Mesenchymal stem cell (in vitro differentiated cells and primary cell): ENCODE measurements at regions not wholly inside any gene's neighbourhood (a gene's known extent, or its start where the extent isn't known, plus 50 kb on each side); places are given as distances from the start of the nearest gene placed in this dataset.

ENCODE experiments used
- DNase-seq: peaks from one replicate; pipeline ENCODE4 v3.0.0-alpha.2; 2013
- H2AFZ ChIP-seq: one replicate; pipeline ENCODE4 v1.6.1; 2013; ENCODE audit warnings: low read depth, mild to moderate bottlenecking, control low read depth, inconsistent platforms, low read length, moderate library complexity
- H2AK5ac ChIP-seq: 2 replicates; pipeline ENCODE4 v1.6.1; 2013; ENCODE audit warnings: low read length, moderate library complexity, mild to moderate bottlenecking, inconsistent platforms; ENCODE audit not compliant: severe bottlenecking
- H2BK120ac ChIP-seq: one replicate; pipeline ENCODE4 v1.6.1; 2013; ENCODE audit warnings: low read depth, mild to moderate bottlenecking, inconsistent platforms, low read length, moderate library complexity
- H2BK12ac ChIP-seq, 2 experiments: one replicate each; pipeline ENCODE4 v1.6.1; 2013; ENCODE audit warnings: inconsistent platforms in 2 of 2, low read length in 2 of 2, mild to moderate bottlenecking in 2 of 2, moderate library complexity in 2 of 2, control low read depth in 1 of 2
- H2BK15ac ChIP-seq: one replicate; pipeline ENCODE4 v1.6.1; 2013; ENCODE audit warnings: mild to moderate bottlenecking, low read depth, inconsistent platforms; ENCODE audit not compliant: poor library complexity, severe bottlenecking
- H2BK5ac ChIP-seq: 2 replicates; pipeline ENCODE4 v1.6.1; 2013; ENCODE audit warnings: low read depth, mild to moderate bottlenecking, low read length, control low read depth, inconsistent platforms; ENCODE audit not compliant: poor library complexity, severe bottlenecking
- H3K14ac ChIP-seq, 2 experiments: one replicate each; pipeline ENCODE4 v1.6.1; 2013; ENCODE audit warnings: inconsistent platforms in 2 of 2, low read length in 2 of 2, control low read depth in 1 of 2, mild to moderate bottlenecking in 1 of 2, moderate library complexity in 1 of 2
- H3K18ac ChIP-seq, 2 experiments: one replicate each; pipeline ENCODE4 v1.6.1; 2013; ENCODE audit warnings: inconsistent platforms in 2 of 2, low read length in 2 of 2, control low read depth in 1 of 2, low read depth in 1 of 2, mild to moderate bottlenecking in 1 of 2
- H3K23ac ChIP-seq, 2 experiments: one replicate each; pipeline ENCODE4 v1.6.1; 2013; ENCODE audit warnings: inconsistent platforms in 2 of 2, low read length in 2 of 2, mild to moderate bottlenecking in 2 of 2, moderate library complexity in 2 of 2, control low read depth in 1 of 2
- H3K27ac ChIP-seq: 2 replicates; pipeline ENCODE4 v1.5.1; 2013; ENCODE audit warnings: mild to moderate bottlenecking, moderate library complexity, low read length, control low read depth, inconsistent platforms; ENCODE audit not compliant: poor library complexity, severe bottlenecking
- H3K27me3 ChIP-seq, 2 experiments: 2 replicates each; pipeline versions ENCODE4 v1.6.1 to v1.7.0; 2013; ENCODE audit warnings: low read length in 2 of 2, mild to moderate bottlenecking in 2 of 2, moderate library complexity in 2 of 2, control low read depth in 1 of 2, inconsistent platforms in 1 of 2; ENCODE audit not compliant: control insufficient read depth in 1 of 2, insufficient read depth in 1 of 2
- H3K36me3 ChIP-seq, 2 experiments: 2 replicates each; pipeline versions ENCODE4 v1.6.1 to v1.7.0; 2013; ENCODE audit warnings: low read length in 2 of 2, control low read depth in 1 of 2, inconsistent platforms in 1 of 2, low read depth in 1 of 2, mild to moderate bottlenecking in 1 of 2; ENCODE audit not compliant: insufficient read depth in 2 of 2, control insufficient read depth in 1 of 2
- H3K4ac ChIP-seq, 2 experiments: one replicate each; pipeline ENCODE4 v1.6.1; 2013; ENCODE audit warnings: inconsistent platforms in 2 of 2, low read length in 2 of 2, mild to moderate bottlenecking in 2 of 2, moderate library complexity in 2 of 2, control low read depth in 1 of 2, low read depth in 1 of 2
- H3K4me1 ChIP-seq: 2 replicates; pipeline ENCODE4 v1.6.1; 2013; ENCODE audit warnings: low read depth, low read length, control low read depth; ENCODE audit not compliant: control insufficient read depth, insufficient read depth
- H3K4me2 ChIP-seq: 2 replicates; pipeline ENCODE4 v1.6.1; 2013; ENCODE audit warnings: low read length, mild to moderate bottlenecking, inconsistent platforms; ENCODE audit not compliant: poor library complexity, severe bottlenecking
- H3K4me3 ChIP-seq, 2 experiments: 2 replicates each; pipeline versions ENCODE4 v1.5.1 to v1.7.0; 2013; ENCODE audit warnings: low read length in 2 of 2, mild to moderate bottlenecking in 2 of 2, control low read depth in 1 of 2, low read depth in 1 of 2; ENCODE audit not compliant: insufficient read depth in 1 of 2
- H3K79me1 ChIP-seq: replicated peaks from 2 replicates; pipeline ENCODE4 v1.6.1; 2013; ENCODE audit warnings: mild to moderate bottlenecking, control low read depth, low read length, inconsistent platforms; ENCODE audit not compliant: poor library complexity, severe bottlenecking
- H3K9ac ChIP-seq: 2 replicates; pipeline ENCODE4 v1.7.0; 2013; ENCODE audit warnings: mild to moderate bottlenecking, low read length, moderate library complexity
- H3K9me3 ChIP-seq: 2 replicates; pipeline ENCODE4 v1.7.0; 2013; ENCODE audit warnings: mild to moderate bottlenecking, low read length; ENCODE audit not compliant: control insufficient read depth
- H4K8ac ChIP-seq: one replicate; pipeline ENCODE4 v1.6.1; 2013; ENCODE audit warnings: inconsistent platforms, mild to moderate bottlenecking, low read length, moderate library complexity
- H4K91ac ChIP-seq: one replicate; pipeline ENCODE4 v1.6.1; 2013; ENCODE audit warnings: mild to moderate bottlenecking, low read length, inconsistent platforms
- WGBS: methylation state at CpG from one replicate; pipeline ENCODE4 v1.1.7; 2013; ENCODE audit warnings: mixed read lengths; 5-methylcytosine and 5-hydroxymethylcytosine counted together

DNA sequence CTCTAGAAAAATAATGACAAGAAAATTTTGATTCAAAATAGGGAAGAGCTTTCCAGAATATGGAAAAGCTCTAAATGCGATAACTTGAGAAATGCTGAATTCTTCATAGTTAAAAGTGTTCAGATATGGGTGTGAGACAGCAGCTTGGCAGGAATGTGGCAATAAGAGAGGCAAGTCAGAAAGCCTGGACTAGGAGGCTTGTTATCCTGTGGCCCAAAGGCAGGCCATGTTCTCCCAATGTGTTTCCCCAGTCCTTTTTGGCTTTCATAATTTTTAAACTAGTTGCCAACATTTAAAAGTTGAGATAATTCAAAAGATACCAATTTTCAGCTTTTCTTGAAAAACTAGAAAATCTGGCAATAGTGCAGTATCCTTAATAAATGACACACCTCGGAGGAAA, 366.3 kb upstream of the FANCL start:
- Histone ChIP-seq H2AFZ (no peak overlapping the region), H3K23ac (no peak overlapping the region), H3K4ac (no peak overlapping the region), H2BK120ac (no peak overlapping the region), H3K36me3 (no peaks in the 10 kb centered on the region), H3K9ac (no peak overlapping the region), H3K4me3 (no peak overlapping the region), H3K27ac (no peak overlapping the region), H2BK12ac (no peak overlapping the region), H3K4me2 (no peak overlapping the region), H2BK15ac (no peak overlapping the region), H4K8ac (no peak overlapping the region), H3K27me3 (no peaks in the 10 kb centered on the region), H2BK5ac (no peak overlapping the region), H4K91ac (no peak overlapping the region), H3K79me1 (no peaks in the 10 kb centered on the region), H3K4me1 (no peaks in the 10 kb centered on the region), H3K18ac (no peak overlapping the region), H3K14ac (no peak overlapping the region), H3K9me3 (no peaks in the 10 kb centered on the region), H2AK5ac (no peak overlapping the region)
- DNase-seq, result no peak
- 96% methylated on average over 2 of the region's 2 CpGs for WGBS

- Histone ChIP-seq H3K9ac (no peak overlapping the region), H3K4ac (no peak overlapping the region), H3K4me2 (no peak overlapping the region), H3K79me1 (no peaks in the 10 kb centered on the region), H3K27me3 (no peaks in the 10 kb centered on the region), H3K36me3 (no peaks in the 10 kb centered on the region), H3K4me3 (no peak overlapping the region), H2BK120ac (no peak overlapping the region), H3K9me3 (no peaks in the 10 kb centered on the region), H2BK15ac (no peak overlapping the region), H2AK5ac (no peak overlapping the region), H3K4me1 (no peaks in the 10 kb centered on the region), H2BK12ac (no peak overlapping the region), H4K91ac (no peak overlapping the region), H3K18ac (no peak overlapping the region), H3K14ac (no peak overlapping the region), H4K8ac (no peak overlapping the region), H3K23ac (no peak overlapping the region), H3K27ac (no peak overlapping the region), H2BK5ac (no peak overlapping the region), H2AFZ (no peak overlapping the region)
- DNase-seq, result no peak
Measured at GRCh38 chr2:58606799-58607198, 365.7 kb upstream of the FANCL start.

GRCh38 chr2:58604096-58604495, 363.0 kb upstream of the FANCL start:
- Histone ChIP-seq H2AK5ac (no peak overlapping the region), H2AFZ (no peak overlapping the region), H3K4me1 (no peaks in the 10 kb centered on the region), H3K9me3 (no peaks in the 10 kb centered on the region), H3K27me3 (no peaks in the 10 kb centered on the region), H2BK12ac (no peak overlapping the region), H2BK5ac (no peak overlapping the region), H3K4me2 (no peak overlapping the region), H3K36me3 (no peaks in the 10 kb centered on the region), H3K4me3 (no peak overlapping the region), H3K18ac (no peak overlapping the region), H3K4ac (no peak overlapping the region), H2BK120ac (no peak overlapping the region), H3K23ac (no peak overlapping the region), H4K91ac (no peak overlapping the region), H3K14ac (no peak overlapping the region), H3K27ac (no peak overlapping the region), H3K79me1 (no peaks in the 10 kb centered on the region), H4K8ac (no peak overlapping the region), H2BK15ac (no peak overlapping the region), H3K9ac (no peak overlapping the region)
- DNase-seq, result no peak
- WGBS, result 84% methylated on average over 1 of the region's 1 CpG

GRCh38 chr2:58601017-58601416, 359.9 kb upstream of the FANCL start:
- Histone ChIP-seq H4K91ac (no peak overlapping the region), H3K14ac (no peak overlapping the region), H2AK5ac (no peak overlapping the region), H2AFZ (no peak overlapping the region), H2BK15ac (no peak overlapping the region), H3K4me3 (no peak overlapping the region), H3K9me3 (no peaks in the 10 kb centered on the region), H3K9ac (no peak overlapping the region), H4K8ac (no peak overlapping the region), H3K36me3 (no peaks in the 10 kb centered on the region), H3K79me1 (no peaks in the 10 kb centered on the region), H2BK5ac (no peak overlapping the region), H3K4me2 (no peak overlapping the region), H2BK120ac (no peak overlapping the region), H3K27ac (no peak overlapping the region), H2BK12ac (no peak overlapping the region), H3K18ac (no peak overlapping the region), H3K23ac (no peak overlapping the region), H3K4me1 (no peaks in the 10 kb centered on the region), H3K27me3 (no peaks in the 10 kb centered on the region), H3K4ac (no peak overlapping the region)
- peak; percentile 37 for DNase-seq
- 38% methylated on average over 1 of the region's 2 CpGs for WGBS
